Testis (tissue), 2 donors: ENCODE measurements at regions not wholly inside any gene's neighbourhood (a gene's known extent, or its start where the extent isn't known, plus 50 kb on each side); places are given as distances from the start of the nearest gene placed in this dataset.

Experiments
- CTCF ChIP-seq, 3 experiments: fragments of 450-650 bp in 2 of 3; fragments of 200-600 bp in 1 of 3; sonication (generic) in 1 of 3; IDR thresholded peaks; one replicate each; pipeline ENCODE4 v1.5.1; 2016 to 2019; ENCODE audit warnings: antibody characterized with exemption in 3 of 3, mild to moderate bottlenecking in 2 of 3, moderate library complexity in 1 of 3
- POLR2A ChIP-seq: fragments of 450-650 bp; IDR thresholded peaks from one replicate; pipeline ENCODE4 v1.6.1; 2017; ENCODE audit warnings: antibody characterized with exemption, mild to moderate bottlenecking, moderate library complexity

- no peak for TF ChIP-seq POLR2A
- TF ChIP-seq CTCF (IDR thresholded peaks at IDR 0.05): no peak
Measured at GRCh38 chr17:71127416-71127815, 958.1 kb downstream of the KCNJ2 start.
